ENCODE measurements at regions not wholly inside any gene's neighbourhood (a gene's known extent, or its start where the extent isn't known, plus 50 kb on each side); places are given as distances from the start of the nearest gene placed in this dataset.
"Not testable (repeated sequence)": the region's sequence is repeated elsewhere in the genome, so short reads cannot be mapped to it uniquely, and the experiment has no call there.

DNA sequence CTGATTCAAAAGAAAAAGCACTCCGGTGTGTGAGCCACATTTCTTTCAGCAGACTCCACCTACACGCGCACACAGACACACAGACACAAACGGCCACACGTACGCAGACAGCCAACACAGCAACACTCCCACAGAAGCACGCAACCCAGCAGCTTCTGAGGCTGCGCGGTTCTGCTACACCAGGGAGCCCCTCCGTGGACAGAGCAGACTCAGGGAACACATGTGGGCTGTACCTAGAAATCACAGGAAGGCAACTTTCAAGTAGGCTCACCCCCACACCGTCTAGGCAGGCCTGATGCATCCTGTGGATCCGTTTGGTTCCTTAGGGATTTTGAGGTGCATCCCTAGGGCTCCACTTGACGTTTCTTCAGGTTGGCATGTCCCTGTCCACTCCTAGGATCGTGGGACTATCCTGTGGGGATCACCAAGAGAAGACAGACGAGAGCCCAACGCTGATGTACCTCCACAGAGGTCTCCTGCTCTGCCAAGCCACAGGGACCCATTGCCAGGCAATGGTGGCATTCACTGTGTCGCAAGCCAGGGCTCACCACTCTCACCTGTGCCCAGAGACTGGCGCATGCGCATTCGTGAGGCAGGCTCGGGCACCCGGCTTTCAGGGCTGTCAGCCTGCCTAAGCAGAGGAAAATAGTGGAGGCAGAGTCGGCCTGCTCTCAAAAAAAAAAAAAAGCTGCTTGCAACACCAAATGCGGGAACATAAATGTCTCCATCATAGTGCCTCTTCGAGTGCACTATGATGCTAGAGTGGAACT lies 2333.3 kb downstream of the TP53TG3F start:
- no peak for DNase-seq (ENCODE audit: low read depth in 4 of 4, low spot score in 3 of 4)

DNA sequence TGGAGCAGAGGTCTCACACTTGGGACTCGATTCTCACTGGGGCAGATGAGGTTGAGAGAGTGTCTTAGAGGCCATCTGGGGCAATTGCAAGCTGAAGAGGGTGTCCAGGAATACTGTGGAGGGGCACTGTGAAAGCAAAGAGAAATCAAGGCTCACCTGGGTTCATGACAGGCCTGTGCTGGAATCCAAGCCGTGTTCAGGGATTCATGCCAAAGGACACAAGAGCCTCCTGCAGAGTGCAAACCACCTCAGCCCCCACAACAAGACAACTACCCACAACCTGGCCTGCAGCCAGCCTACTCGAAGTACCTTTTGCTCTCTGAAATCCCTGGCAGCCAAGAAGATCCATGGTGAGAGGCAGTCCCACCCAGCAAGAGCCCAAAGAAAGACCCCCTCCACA lies 2334.2 kb downstream of the TP53TG3F start:
- no peak for DNase-seq (ENCODE audit: low read depth in 4 of 4, low spot score in 3 of 4)

DNA sequence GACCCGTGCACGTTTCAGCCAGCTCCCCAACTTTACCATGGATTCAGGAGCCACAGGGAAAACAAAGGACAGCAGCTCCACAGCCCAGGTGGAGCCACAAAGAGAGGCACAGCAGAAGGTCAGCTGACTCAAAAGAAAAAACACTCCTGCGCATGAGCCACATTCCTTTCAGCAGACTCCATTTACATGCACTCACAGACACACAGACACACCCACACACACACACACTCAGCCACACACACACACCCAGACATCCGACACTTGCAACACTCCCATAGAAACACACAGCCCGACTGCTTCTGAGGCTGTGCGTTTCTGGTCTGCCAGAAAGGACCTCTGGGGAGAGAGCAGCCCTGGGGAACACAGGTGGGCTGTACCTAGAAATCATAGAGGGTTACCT lies 2335.5 kb downstream of the TP53TG3F start:
- DNase-seq (ENCODE audit: low read depth in 4 of 4, low spot score in 3 of 4), result no peak

DNA sequence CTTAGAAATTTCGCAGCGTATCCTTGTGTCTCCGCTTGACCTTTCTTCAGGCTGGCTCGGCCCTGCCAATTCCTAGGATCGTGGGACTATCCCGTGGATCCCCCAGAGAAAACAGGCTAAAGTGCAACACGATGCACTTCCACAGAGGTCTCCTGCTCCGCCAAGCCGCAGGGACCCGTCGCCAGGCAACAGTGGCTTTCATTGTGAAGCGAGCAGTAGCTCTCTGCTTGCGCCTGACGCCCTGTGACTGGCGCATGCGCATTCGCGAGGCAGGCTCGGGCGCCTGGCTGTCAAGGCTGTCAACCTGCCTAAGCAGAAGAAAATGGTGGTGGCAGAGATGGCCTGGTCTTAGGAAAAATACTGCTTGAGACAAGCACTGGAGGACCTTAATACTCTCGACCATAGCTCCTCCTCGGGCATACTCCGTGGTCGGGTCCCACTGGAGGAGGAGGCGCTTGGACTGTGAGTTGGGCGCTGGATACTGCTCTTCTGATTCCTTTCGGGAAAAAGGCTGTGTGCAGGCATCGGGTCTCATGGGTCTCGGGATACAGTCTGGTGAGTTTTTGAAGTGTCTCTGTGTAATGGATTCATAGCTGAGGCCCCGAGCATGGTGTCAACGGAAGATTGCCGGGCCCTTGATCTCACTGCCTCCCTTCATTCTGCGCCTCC lies 2336.1 kb downstream of the TP53TG3F start:
- no peak for DNase-seq (ENCODE audit: low read depth in 4 of 4, low spot score in 3 of 4)

DNA sequence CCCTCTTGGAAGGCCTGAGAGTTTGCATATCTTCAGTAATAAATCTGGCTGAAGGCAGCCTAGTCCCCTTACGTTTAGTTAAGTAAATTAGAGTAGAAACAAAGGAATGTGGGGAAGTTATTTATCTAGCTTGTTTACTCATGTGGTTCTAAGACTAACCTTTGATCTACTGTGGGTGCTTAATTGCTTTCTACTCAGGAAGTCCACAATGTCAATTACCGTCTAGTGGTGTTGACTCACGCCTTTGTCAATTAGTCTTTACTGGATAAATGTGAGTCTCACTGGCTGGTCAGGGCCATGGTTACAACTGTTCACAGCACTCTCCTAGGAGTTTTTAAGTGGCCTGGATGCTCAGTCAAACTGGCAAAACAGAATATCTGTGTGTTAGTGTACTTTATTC lies 2338.4 kb downstream of the TP53TG3F start:
- no peak for DNase-seq (ENCODE audit: low read depth in 4 of 4, low spot score in 3 of 4)

DNA sequence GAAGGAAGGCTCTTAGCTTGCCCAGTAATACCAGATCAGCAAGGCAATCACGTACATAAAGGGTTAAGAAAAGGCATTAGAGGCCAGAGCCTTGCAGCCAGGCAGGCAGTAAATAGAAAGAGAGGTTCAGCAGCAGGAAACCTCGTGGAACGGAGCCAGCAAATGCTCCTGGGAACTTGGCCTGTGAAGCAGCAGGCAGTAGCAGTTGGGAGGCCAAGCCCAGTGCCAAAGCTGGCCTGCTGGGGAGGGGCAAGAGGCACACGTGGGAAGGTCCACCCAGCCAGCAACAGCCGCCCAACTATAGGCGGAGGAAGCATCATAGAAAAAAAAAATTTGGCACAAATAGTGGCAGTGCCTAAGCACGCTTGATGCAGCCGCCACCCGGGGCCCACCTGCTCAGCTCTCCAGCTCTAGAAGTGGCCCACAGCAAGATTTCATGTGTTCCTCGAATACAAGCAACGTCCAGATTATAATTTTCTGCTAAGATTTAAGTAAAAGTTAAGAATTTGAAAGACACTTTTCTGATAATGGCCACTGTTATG lies 2339.5 kb downstream of the TP53TG3F start:
- DNase-seq (ENCODE audit: low read depth in 4 of 4, low spot score in 3 of 4), result no peak

DNA sequence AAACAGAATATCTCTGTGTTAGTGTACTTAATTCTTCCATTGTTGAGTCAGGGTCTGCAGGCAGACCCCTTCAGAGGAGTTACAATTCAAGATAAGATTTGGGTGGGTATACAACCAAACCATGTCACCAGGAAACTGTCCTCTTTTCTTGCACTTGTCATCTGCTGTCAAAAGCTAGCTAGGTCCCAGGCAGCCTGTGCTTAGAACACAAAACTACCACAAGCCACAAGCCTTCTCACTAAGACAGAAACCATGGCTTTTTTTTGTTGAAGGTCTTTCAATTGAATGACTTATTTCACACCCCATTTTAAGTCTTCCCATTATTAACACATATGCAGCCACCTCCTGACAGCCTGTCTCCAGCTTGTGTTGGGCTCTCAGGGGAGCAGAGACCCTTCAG lies 2345.1 kb downstream of the TP53TG3F start:
- not testable (repeated sequence) for DNase-seq (ENCODE audit: low read depth in 4 of 4, low spot score in 3 of 4)

DNA sequence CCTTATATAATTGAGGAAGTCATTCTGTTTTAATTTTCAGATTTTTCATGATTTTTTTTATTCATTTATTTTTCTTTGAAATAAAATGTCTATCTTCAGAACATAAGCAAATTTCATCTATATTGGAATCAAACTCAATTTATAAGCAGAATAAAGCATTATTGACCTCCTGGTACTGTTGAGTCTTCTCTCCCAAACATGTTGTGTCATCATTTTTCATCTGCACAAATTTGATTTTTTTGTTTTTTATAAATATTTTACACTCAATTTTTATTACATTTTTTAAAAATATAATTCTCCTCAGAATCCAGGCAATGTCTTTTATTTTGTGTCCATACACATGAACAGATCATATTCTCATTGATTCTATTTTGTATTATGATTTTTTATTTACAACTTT lies 2363.9 kb downstream of the TP53TG3F start:
- DNase-seq (ENCODE audit: low read depth in 4 of 4, low spot score in 3 of 4), result no peak

DNA sequence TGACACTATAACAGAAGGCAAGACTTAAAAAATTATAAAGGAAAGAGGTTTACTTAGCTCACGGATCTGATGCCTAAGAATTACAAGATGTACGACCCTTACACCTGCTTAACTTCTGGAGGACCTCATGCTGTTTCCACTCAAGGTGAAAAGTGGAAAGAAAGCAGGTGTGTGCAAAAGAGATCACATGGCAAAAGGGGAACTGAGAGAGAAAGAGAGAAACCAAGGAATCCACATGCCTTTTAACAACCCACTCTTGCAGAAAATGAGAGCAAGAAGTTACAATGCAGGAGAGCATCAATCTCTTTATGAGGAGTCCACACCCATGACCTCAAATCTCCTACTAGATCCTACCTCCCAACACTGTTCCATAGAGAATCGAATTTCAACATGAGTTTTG lies 2382.2 kb downstream of the TP53TG3F start:
- DNase-seq (ENCODE audit: low read depth in 4 of 4, low spot score in 3 of 4), result no peak

DNA sequence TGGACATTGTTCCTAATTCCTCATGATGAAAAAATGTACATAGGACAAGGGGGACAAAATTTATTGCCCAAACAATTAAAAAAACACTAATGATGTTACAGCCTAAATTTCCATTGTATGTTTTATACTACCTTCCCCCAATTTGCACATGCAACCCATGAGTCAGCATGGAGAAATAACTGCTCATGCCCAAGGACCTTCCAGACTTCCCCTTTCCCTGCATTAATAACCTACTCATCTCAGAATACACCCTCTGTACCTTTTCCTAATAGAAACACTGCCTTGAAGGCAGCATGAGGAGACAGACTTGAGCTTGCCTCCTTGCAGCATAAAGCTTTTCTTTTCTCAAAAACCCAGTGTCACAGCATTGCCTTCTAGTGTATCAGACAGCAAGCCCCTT lies 2402.8 kb downstream of the TP53TG3F start:
- DNase-seq (ENCODE audit: low read depth in 4 of 4, low spot score in 3 of 4), result no peak

DNA sequence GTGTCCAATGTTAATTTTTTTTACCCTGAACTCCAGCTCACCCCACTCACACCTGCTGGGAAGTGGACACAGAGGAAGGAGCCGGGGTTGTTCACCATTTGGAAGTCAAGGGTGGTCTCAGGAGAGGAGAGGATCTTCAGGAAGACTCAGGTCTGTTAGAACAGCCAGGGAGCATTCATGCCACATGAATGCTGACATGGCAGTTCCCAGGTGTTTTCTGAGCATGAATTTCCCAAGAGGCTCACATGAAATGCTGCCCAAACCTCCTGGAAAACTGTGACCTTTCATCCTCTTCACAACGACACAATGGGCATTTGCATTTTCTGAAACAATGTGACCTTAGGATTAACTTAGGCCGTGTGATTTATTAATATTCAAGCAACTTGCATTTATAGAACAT lies 2409.2 kb downstream of the TP53TG3F start:
- no peak for DNase-seq (ENCODE audit: low read depth in 4 of 4, low spot score in 3 of 4)

DNA sequence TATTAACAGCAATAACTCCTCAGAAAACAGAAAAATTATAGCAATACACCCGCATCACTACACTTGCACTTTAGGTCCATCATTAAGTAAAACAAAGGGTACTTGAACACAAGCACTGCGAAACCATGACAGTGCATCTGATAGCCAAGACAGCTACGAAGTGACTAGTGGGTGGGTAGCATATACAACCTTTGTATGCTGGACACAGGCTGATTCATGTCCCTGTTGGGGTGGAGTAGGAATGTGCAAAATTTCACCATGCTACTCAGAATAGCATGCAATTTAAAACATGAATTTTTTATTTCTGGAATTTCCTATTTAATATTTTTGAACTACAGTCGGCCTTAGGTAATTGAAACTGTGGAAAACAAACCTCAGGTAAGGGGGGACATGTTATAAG lies 2414.1 kb downstream of the TP53TG3F start:
- DNase-seq (ENCODE audit: low read depth in 4 of 4, low spot score in 3 of 4), result no peak

DNA sequence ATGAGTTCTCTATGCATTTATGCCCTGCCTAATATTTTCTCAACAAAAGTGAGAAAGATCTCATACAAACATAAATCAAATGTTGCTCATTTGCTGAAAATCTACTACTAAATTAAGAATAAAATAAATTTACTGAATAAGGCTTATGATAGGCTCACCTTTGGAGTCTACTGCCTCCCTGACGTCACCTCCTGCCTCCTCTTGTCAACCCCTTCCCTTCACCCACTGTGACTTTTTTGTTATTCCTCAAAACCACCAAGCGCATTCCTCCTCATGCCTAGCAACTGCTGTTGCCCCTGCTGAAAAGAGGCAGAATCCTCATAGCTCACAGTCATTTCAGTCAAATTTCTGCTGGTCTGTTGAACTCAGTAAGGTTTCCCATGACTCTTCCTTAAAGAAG lies 2422.2 kb downstream of the TP53TG3F start:
- no peak for DNase-seq (ENCODE audit: low read depth in 4 of 4, low spot score in 3 of 4)

DNA sequence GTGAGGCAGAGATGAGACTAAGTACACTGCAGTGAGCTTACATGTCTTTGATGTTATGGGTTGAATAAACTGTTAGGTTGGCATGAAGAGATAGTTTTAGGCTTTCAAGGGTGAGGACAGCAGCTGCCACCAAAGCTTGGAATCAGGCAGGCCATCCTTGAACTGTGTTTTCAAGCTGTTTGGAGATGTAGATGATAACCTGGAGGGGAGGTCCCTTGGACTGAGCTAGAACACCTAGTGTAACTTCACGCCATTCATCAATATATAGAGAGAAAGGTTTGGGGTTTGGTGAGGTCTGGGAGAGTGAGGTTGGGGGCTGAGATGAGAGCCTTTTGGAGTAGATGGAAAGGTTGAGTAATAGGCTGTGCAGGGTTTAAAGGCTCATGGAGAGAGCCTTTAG lies 2447.0 kb downstream of the TP53TG3F start:
- DNase-seq (ENCODE audit: low read depth in 4 of 4, low spot score in 3 of 4), result no peak

DNA sequence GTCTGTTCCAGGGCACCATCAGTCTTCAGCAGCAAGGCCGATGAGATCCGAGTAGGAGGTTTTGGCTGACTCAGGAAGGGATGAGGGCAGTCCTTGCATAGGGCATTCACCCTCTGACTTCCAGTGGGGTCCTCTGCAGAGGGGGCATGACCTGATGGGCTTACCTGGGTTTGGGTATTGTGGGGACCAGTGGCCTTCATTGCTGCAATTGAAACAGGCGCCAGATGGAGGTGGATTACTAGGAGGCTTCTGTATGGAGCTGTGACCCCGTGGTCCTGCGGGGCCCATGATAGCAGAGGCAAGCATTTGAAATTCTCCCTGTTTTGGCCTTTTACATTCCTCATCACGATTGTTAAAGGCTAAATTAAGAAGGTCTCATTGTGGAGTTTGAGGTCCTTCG lies 2448.7 kb downstream of the TP53TG3F start:
- DNase-seq (ENCODE audit: low read depth in 4 of 4, low spot score in 3 of 4), result no peak

DNA sequence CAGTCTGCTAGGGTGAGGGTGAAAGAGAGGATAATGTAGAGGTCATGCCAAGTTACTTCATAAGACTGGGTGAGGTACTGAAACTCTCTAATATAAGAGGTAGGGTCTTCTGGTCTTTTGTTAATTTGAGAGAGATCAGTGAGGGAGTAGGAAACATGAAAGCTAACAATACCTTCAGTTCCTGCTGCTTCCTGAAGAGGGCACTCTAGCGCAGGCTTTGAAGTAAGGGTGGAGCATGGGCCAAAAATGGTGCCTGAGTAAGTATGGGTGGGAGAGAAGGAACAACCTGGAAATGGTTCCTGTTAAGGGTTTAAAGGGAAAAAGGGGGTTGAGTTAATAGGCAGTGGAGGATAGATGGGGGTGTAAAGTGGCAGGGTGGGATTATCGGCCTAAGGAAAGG lies 2449.5 kb downstream of the TP53TG3F start:
- no peak for DNase-seq (ENCODE audit: low read depth in 4 of 4, low spot score in 3 of 4)

DNA sequence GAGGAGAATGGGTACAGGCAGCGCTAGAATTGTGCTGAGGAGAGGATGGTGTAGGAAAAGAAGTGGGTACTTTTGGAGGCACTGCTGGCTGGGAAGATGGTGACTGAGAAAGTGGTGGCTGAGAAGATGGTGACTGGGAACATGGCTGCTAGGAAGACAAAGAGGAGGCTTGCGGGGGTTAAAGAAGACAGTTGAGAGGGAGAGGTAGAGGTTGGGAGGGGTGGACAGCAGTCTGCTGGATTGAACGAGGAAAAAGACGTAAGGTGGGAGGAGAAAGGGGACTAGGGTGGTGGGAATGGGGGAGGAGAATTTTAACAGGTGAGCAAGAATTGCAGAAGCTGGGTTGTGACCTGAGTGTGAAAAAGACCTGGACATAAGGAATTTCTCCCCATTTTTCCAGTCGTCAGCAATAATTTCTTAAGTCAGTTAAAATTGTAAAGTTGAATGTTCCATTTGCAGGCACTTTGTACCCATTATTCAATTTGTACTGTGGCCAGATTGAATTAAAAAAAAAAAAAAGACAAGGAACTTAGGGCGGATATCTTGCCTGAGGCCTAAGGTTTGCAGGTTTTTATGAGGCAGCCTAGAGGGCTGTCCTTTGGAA lies 2450.0 kb downstream of the TP53TG3F start:
- DNase-seq (ENCODE audit: low read depth in 4 of 4, low spot score in 3 of 4), result no peak

DNA sequence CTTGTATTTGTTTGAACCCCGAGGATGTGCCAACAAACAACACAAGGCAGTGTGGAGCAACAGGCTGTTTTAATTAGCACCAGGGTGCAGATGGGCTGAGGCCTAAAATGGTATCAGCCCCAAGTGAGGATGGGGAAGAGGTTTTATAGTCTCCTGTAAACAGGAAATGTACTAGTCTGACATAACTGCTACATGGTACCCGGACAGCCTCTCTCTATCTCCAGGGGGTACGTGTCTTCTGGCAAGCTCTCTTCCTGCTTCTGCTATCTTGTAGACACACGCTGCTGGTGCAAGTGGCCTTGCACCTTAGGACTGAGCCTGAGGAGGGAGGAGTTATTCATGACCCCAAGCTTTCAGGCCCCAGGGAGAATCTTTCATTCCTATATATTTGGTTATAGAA lies 2451.0 kb downstream of the TP53TG3F start:
- DNase-seq (ENCODE audit: low read depth in 4 of 4, low spot score in 3 of 4), result no peak

DNA sequence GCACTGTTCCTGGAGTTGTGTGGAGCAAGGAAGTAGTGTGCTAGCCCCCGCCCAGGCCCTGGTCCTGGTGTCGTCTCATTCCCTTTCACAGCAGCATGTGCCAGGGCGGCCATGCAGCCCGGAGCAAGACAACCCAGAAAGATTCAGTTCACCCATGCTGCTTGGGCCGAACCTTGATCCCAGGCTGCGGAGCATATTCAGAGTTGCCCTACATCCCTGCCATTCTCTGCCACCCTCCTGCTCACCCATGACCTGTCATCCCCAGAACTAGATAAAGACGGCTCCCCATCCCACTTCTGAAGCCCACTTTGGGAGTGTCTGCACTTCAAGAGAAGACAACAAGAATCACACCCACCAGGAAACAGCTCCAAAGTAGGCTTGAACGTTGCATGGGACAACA lies 2452.5 kb downstream of the TP53TG3F start:
- DNase-seq (ENCODE audit: low read depth in 4 of 4, low spot score in 3 of 4), result no peak

DNA sequence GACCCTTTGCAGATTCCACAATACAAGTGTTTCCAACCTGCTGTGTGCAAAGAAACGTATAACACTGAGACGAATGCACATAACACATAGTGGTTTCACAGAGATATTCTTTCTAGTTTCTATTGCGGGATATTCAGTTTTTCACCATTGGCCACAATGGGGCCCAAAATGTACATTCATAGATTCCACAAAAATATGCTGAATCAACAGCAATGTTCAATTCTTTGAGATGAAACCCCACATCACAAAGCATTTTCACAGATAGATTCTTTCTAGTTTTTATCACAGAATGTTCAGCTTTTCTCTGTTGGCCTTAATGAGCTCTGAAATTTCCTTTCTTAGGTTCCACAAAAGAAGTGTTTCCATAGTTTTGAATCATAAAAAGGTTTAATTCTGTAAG lies 2472.3 kb downstream of the TP53TG3F start:
- no peak for DNase-seq (ENCODE audit: low read depth in 4 of 4, low spot score in 3 of 4)
